GM12878 (cell line): ENCODE measurements at regions not wholly inside any gene's neighbourhood (a gene's known extent, or its start where the extent isn't known, plus 50 kb on each side); places are given as distances from the start of the nearest gene placed in this dataset.

ENCODE experiments used
- ATAC-seq: fragments of 200-7000 bp; cut with Tn5 transposase; 3 replicates; pipeline ENCODE4 v1.9.1; 2020; ENCODE audit warnings: mild to moderate bottlenecking, moderate library complexity
- BruUV-seq: library from RNA; stranded (reverse); fragments of 400-500 nt; replicated peaks from 2 replicates; lab custom pipeline; 2021; lab: Mats Ljungman, UMichigan
- CTCF ChIA-PET: fragments of 300-600 bp; sonication (Branson Sonifier 250); formaldehyde crosslinking; extraction: SDS; loops from one replicate; lab custom pipeline; 2021; ENCODE audit warnings: inconsistent platforms; lab: Yijun Ruan, JAX
- POLR2A ChIA-PET: fragments of 350-600 bp; formaldehyde crosslinking; extraction: SDS; loops from one replicate; lab custom pipeline; 2021; ENCODE audit warnings: inconsistent platforms; lab: Charles Lee
- RAD21 ChIA-PET: fragments of 300-600 bp; sonication (Branson Sonifier 250); formaldehyde crosslinking; loops from one replicate; lab custom pipeline; 2023; ENCODE audit warnings: antibody characterized with exemption; ENCODE audit not compliant: unreplicated experiment; lab: Charles Lee
- SMC1A ChIA-PET: fragments of 300-600 bp; sonication (Branson Sonifier 250); formaldehyde crosslinking; loops from one replicate; lab custom pipeline; 2023; ENCODE audit not compliant: unreplicated experiment, uncharacterized antibody; lab: Charles Lee
- DNase-seq: peaks from one replicate; pipeline ENCODE4 v3.0.0-alpha.2; 2011; ENCODE audit warnings: low read depth, low spot score
- FAIRE-seq: peaks from 3 replicates; lab custom pipeline; 2011; peaks lifted over from hg19 to GRCh38; lab: Jason Lieb, UNC
- H2AFZ ChIP-seq: 2 replicates; pipeline ENCODE4 v1.6.0; 2011; ENCODE audit warnings: low read depth, low read length, control low read depth; ENCODE audit not compliant: control insufficient read depth
- H3K27ac ChIP-seq: 2 replicates; pipeline ENCODE4 v1.5.1; 2011; ENCODE audit warnings: control low read depth; ENCODE audit not compliant: control insufficient read depth, insufficient read depth
- H3K27me3 ChIP-seq, 2 experiments: replicated peaks in 1 of 2; 2 replicates each; pipeline versions ENCODE4 v1.6.0 to v1.6.1; 2011; ENCODE audit warnings: low read length in 1 of 2; ENCODE audit not compliant: control insufficient read depth in 2 of 2, insufficient read depth in 2 of 2
- H3K36me3 ChIP-seq, 2 experiments: 2 replicates each; pipeline ENCODE4 v1.5.1; 2011; ENCODE audit warnings: low read length in 1 of 2; ENCODE audit not compliant: control insufficient read depth in 2 of 2, insufficient read depth in 2 of 2
- H3K4me1 ChIP-seq: 2 replicates; pipeline ENCODE4 v1.6.1; 2011; ENCODE audit warnings: mild to moderate bottlenecking, low read length, moderate library complexity, mixed read lengths; ENCODE audit not compliant: control insufficient read depth, insufficient read depth
- H3K4me2 ChIP-seq: 2 replicates; pipeline ENCODE4 v1.6.0; 2011; ENCODE audit warnings: control low read depth; ENCODE audit not compliant: control insufficient read depth, insufficient read depth
- H3K4me3 ChIP-seq: fragments of 200-600 bp; sonication (generic); 2 replicates; pipeline ENCODE4 v1.5.1; 2016
- H3K79me2 ChIP-seq: 2 replicates; pipeline ENCODE4 v1.6.0; 2011; ENCODE audit warnings: low read length; ENCODE audit not compliant: control insufficient read depth, insufficient read depth
- H3K9ac ChIP-seq: 2 replicates; pipeline ENCODE4 v1.8.0; 2011; ENCODE audit warnings: low read length, control low read depth, mixed read lengths; ENCODE audit not compliant: control insufficient read depth, insufficient read depth
- H3K9me3 ChIP-seq: replicated peaks from 3 replicates; pipeline ENCODE4 v1.5.1; 2011; ENCODE audit warnings: mild to moderate bottlenecking, low read length; ENCODE audit not compliant: control insufficient read depth, insufficient read depth
- H4K20me1 ChIP-seq: 2 replicates; pipeline ENCODE4 v1.6.0; 2011; ENCODE audit not compliant: control insufficient read depth, insufficient read depth
- BCL3 ChIP-seq: IDR thresholded peaks from 2 replicates; pipeline ENCODE4 v1.6.1; 2011; ENCODE audit warnings: borderline replicate concordance, low read depth, mild to moderate bottlenecking, moderate library complexity, low read length; ENCODE audit not compliant: insufficient read depth, poor library complexity, severe bottlenecking
- BRCA1 ChIP-seq: IDR thresholded peaks from 2 replicates; pipeline ENCODE4 v1.6.1; 2011; ENCODE audit warnings: low read depth, low read length, improper control_type of control experiment
- CBX3 ChIP-seq: fragments of 200-600 bp; sonication (generic); IDR thresholded peaks from 2 replicates; pipeline ENCODE4 v1.6.1; 2016; ENCODE audit warnings: low read depth, borderline replicate concordance
- CHD4 ChIP-seq: fragments of 200-600 bp; sonication (generic); IDR thresholded peaks from 2 replicates; pipeline ENCODE4 v1.6.1; 2016; ENCODE audit warnings: mild to moderate bottlenecking
- CTCF ChIP-seq, 3 experiments: IDR thresholded peaks in 2 of 3; conservative IDR thresholded peaks in 1 of 3; 2 replicates each; pipeline ENCODE4 v1.5.1; 2011; ENCODE audit warnings: low read depth in 3 of 3, low read length in 3 of 3, mild to moderate bottlenecking in 3 of 3, control low read depth in 2 of 3, moderate library complexity in 2 of 3, inconsistent platforms in 1 of 3, mixed read lengths in 1 of 3; ENCODE audit not compliant: control insufficient read depth in 2 of 3, insufficient read depth in 1 of 3; ENCODE audit errors: extremely low read depth in 1 of 3
- E4F1 ChIP-seq: fragments of 450-650 bp; IDR thresholded peaks from 2 replicates; pipeline ENCODE4 v1.6.1; 2018; ENCODE audit warnings: borderline replicate concordance, mild to moderate bottlenecking; ENCODE audit not compliant: partially characterized antibody
- JUNB ChIP-seq: IDR thresholded peaks from 2 replicates; pipeline ENCODE4 v1.6.1; 2016; ENCODE audit warnings: antibody characterized with exemption, mild to moderate bottlenecking
- KAT2A ChIP-seq: conservative IDR thresholded peaks from 2 replicates; pipeline ENCODE4 v1.6.1; 2011; ENCODE audit warnings: low read depth, low read length; ENCODE audit not compliant: control insufficient read depth
- MEF2B ChIP-seq: fragments of 450-650 bp; IDR thresholded peaks from 2 replicates; pipeline ENCODE4 v1.6.1; 2018; ENCODE audit warnings: mild to moderate bottlenecking, moderate library complexity; ENCODE audit not compliant: partially characterized antibody, poor library complexity, severe bottlenecking
- MYB ChIP-seq: fragments of 150-350 bp; IDR thresholded peaks from 2 replicates; pipeline ENCODE4 v1.6.1; 2014; ENCODE audit warnings: mild to moderate bottlenecking, low read depth, low read length, borderline replicate concordance
- RAD21 ChIP-seq: IDR thresholded peaks from 2 replicates; pipeline ENCODE4 v1.6.1; 2011; ENCODE audit warnings: mild to moderate bottlenecking, low read depth, low read length, moderate library complexity; ENCODE audit not compliant: insufficient read depth
- WGBS: methylation state at CpG from one replicate; pipeline ENCODE4 v1.1.6; 2016; ENCODE audit warnings: low lambda C conversion rate; ENCODE audit not compliant: insufficient replicate concordance, insufficient coverage; ENCODE audit errors: missing lambda C conversion rate; 5-methylcytosine and 5-hydroxymethylcytosine counted together
- in situ Hi-C: fragments of 300-500 bp; cut with MboI; formaldehyde crosslinking; loops from 9 replicates; pipeline ENCODE4 v1.14.3; 2018; ENCODE audit warnings: mixed read lengths
- intact Hi-C: fragments of 100-400 bp; cut with micrococcal nuclease; formaldehyde crosslinking; loops from one replicate; pipeline ENCODE4 v1.14.2; 2022; ENCODE audit not compliant: unreplicated experiment

- SMC1A ChIA-PET, result interaction anchor here (0.8 kb wide), 1 partner anchor 124 kb away, joined by 3 read pairs; no protein-coding TSS in a partner anchor
- RAD21 ChIA-PET, result no interaction called here
- TF ChIP-seq RAD21 (0 out of 2 replicates have a peak, but pooled peaks have one; percentile 25), MEF2B (no peak), CTCF (IDR thresholded peaks at IDR 0.05 in 2 of 3, conservative IDR thresholded peaks at IDR 0.05 in 1 of 3; ENCODE audit: control insufficient read depth in 2 of 3, extremely low read depth in 1 of 3, insufficient read depth in 1 of 3, low read depth in 3 of 3, low read length in 3 of 3) (peak in 1 of 3 experiments; percentile 5; a peak in 1 of 6 replicates)
- FAIRE-seq (no peak), ATAC-seq (no peak), DNase-seq (no peak)
- intact Hi-C loops, result no loop called here
- Histone ChIP-seq H2AFZ (no peak overlapping the region), H3K4me1 (no peaks in the 10 kb centered on the region), H3K27ac (no peak overlapping the region), H3K79me2 (no peaks in the 10 kb centered on the region), H3K9me3 (no peaks in the 10 kb centered on the region; the same call in 2 of the 3 replicates), H3K4me2 (no peak overlapping the region), H3K9ac (no peak overlapping the region), H3K27me3 (no peaks in the 10 kb centered on the region), H3K36me3 (no peaks in the 10 kb centered on the region), H4K20me1 (no peaks in the 10 kb centered on the region), H3K4me3 (no peak overlapping the region)
- no TSS peak for BruUV-seq
- POLR2A ChIA-PET, result no interaction called here
- CTCF ChIA-PET, result interaction anchor here (0.6 to 1.3 kb wide), 3 partner anchors 8 to 201 kb away, joined by 3 read pairs; no protein-coding TSS in a partner anchor
- in situ Hi-C loops, result no loop called here
- 4% methylated on average over 3 of the region's 3 CpGs for WGBS
Observed at GRCh38 chr5:113806250-113806649, 292.8 kb downstream of the YTHDC2 start.

- no peak overlapping the region for H3K4me2 ChIP-seq
- intact Hi-C loops (no loop called here), in situ Hi-C loops (no loop called here)
- ChIA-PET CTCF (interaction anchor here (0.6 to 1.3 kb wide), 4 partner anchors 9 to 212 kb away, joined by 3 read pairs; no protein-coding TSS in a partner anchor), POLR2A (no interaction called here), RAD21 (no interaction called here), SMC1A (interaction anchor here (0.7 to 1.4 kb wide), 3 partner anchors 8 to 124 kb away, joined by 3 read pairs; no protein-coding TSS in a partner anchor)
- H3K9me3 ChIP-seq, result no peaks in the 10 kb centered on the region; the same call in 2 of the 3 replicates
- no peak overlapping the region for H3K9ac ChIP-seq
- no peak for DNase-seq
- WGBS, result 26% methylated on average over 3 of the region's 3 CpGs
- no peak overlapping the region for H3K4me3 ChIP-seq
- ATAC-seq, result peak; percentile 46
- H4K20me1 ChIP-seq, result no peaks in the 10 kb centered on the region
- no peak for FAIRE-seq
- H3K27ac ChIP-seq, result no peak overlapping the region
- H3K27me3 ChIP-seq, result no peaks in the 10 kb centered on the region
- H2AFZ ChIP-seq, result no peak overlapping the region
- no peaks in the 10 kb centered on the region for H3K4me1 ChIP-seq
- H3K36me3 ChIP-seq, result no peaks in the 10 kb centered on the region
- H3K79me2 ChIP-seq, result no peaks in the 10 kb centered on the region
- BruUV-seq, result no TSS peak
- no peak for TF ChIP-seq MYB
- no peak for TF ChIP-seq KAT2A
- TF ChIP-seq E4F1, result no peak
- no peak for TF ChIP-seq BCL3
- no peak for TF ChIP-seq CBX3
- TF ChIP-seq BRCA1, result no peak
- no peak for TF ChIP-seq CHD4
- TF ChIP-seq JUNB, result no peak
Observed at GRCh38 chr5:113806904-113807303, 293.4 kb downstream of the YTHDC2 start.
